IMR-90 (cell line): ENCODE measurements at regions not wholly inside any gene's neighbourhood (a gene's known extent, or its start where the extent isn't known, plus 50 kb on each side); places are given as distances from the start of the nearest gene placed in this dataset.

Experiments used
- BHLHE40 ChIP-seq: fragments of 150-350 bp; IDR thresholded peaks from 2 replicates; pipeline ENCODE4 v1.6.1; 2016; ENCODE audit warnings: mild to moderate bottlenecking, low read depth, low read length
- CEBPB ChIP-seq: IDR thresholded peaks from 2 replicates; pipeline ENCODE4 v1.6.1; 2012; ENCODE audit warnings: low read depth, low read length, improper control_type of control experiment
- CHD1 ChIP-seq: IDR thresholded peaks from 2 replicates; pipeline ENCODE4 v1.6.1; 2012; ENCODE audit warnings: low read depth, low read length, improper control_type of control experiment
- CTCF ChIP-seq: conservative IDR thresholded peaks from 2 replicates; pipeline ENCODE4 v1.5.1; 2012; ENCODE audit warnings: mild to moderate bottlenecking, low read depth, low read length, improper control_type of control experiment
- FOS ChIP-seq: fragments of 150-350 bp; IDR thresholded peaks from 2 replicates; pipeline ENCODE4 v1.6.1; 2016; ENCODE audit warnings: low read depth, low read length
- MAFK ChIP-seq: IDR thresholded peaks from 2 replicates; pipeline ENCODE4 v1.6.1; 2012; ENCODE audit warnings: low read depth, low read length, improper control_type of control experiment
- MAZ ChIP-seq: IDR thresholded peaks from 2 replicates; pipeline ENCODE4 v1.6.1; 2012; ENCODE audit warnings: low read depth, mild to moderate bottlenecking, low read length, improper control_type of control experiment, moderate library complexity, borderline replicate concordance
- POLR2A ChIP-seq: IDR thresholded peaks from 2 replicates; pipeline ENCODE4 v1.6.1; 2012; ENCODE audit warnings: mild to moderate bottlenecking, low read depth, low read length
- RCOR1 ChIP-seq: IDR thresholded peaks from 2 replicates; pipeline ENCODE4 v1.6.1; 2012; ENCODE audit warnings: mild to moderate bottlenecking, low read length, improper control_type of control experiment; ENCODE audit not compliant: insufficient replicate concordance
- USF2 ChIP-seq: fragments of 150-350 bp; IDR thresholded peaks from 2 replicates; pipeline ENCODE4 v1.6.1; 2017; ENCODE audit warnings: mild to moderate bottlenecking, antibody characterized with exemption, low read length, low read depth

- TF ChIP-seq CTCF = no peak
- no peak for TF ChIP-seq MAZ
- no peak for TF ChIP-seq RCOR1
- TF ChIP-seq FOS = no peak
- TF ChIP-seq POLR2A = no peak
- TF ChIP-seq BHLHE40 = no peak
- TF ChIP-seq USF2 = no peak
- no peak for TF ChIP-seq MAFK
- no peak for TF ChIP-seq CEBPB
- no peak for TF ChIP-seq CHD1
Measured at GRCh38 chr1:39128959-39129358, 75.5 kb upstream of the MACF1 start.
